Esophagus squamous epithelium (tissue), 4 donors: ENCODE measurements at regions not wholly inside any gene's neighbourhood (a gene's known extent, or its start where the extent isn't known, plus 50 kb on each side); places are given as distances from the start of the nearest gene placed in this dataset.

Source experiments
- POLR2A ChIP-seq, 4 donors: fragments of 450-650 bp; IDR thresholded peaks; one replicate each; pipeline ENCODE4 v1.6.1; 2017; ENCODE audit warnings: antibody characterized with exemption in 4 of 4, mild to moderate bottlenecking in 4 of 4, moderate library complexity in 3 of 4
- TF ChIP-seq, protein P1 (sequence below), 6 experiments: fragments of 450-650 bp in 4 of 6; fragments of 200-600 bp in 2 of 6; sonication (generic) in 2 of 6; IDR thresholded peaks; one replicate each; pipeline ENCODE4 v1.5.1; 2016 to 2019; ENCODE audit warnings: antibody characterized with exemption in 6 of 6, mild to moderate bottlenecking in 4 of 6, moderate library complexity in 4 of 6

DNA sequence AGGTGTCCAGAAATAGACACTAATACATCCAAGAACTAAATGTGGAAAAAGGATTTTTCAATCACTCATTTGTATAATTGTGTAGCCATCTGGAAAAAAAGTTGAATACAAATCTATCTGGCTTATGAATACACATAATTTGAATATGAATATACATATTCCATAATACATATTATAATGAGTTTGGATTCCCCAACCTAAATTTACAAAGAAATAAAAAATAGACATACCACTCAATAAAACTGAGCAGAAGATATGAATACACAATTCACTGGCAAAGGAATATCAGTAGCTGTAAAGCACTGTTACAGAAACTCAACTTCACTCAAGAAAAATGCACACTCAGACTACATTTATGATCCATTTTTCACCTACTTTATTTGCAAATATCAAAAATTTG is 121.9 kb upstream of the EDIL3 start:
- TF ChIP-seq, protein P1, sequence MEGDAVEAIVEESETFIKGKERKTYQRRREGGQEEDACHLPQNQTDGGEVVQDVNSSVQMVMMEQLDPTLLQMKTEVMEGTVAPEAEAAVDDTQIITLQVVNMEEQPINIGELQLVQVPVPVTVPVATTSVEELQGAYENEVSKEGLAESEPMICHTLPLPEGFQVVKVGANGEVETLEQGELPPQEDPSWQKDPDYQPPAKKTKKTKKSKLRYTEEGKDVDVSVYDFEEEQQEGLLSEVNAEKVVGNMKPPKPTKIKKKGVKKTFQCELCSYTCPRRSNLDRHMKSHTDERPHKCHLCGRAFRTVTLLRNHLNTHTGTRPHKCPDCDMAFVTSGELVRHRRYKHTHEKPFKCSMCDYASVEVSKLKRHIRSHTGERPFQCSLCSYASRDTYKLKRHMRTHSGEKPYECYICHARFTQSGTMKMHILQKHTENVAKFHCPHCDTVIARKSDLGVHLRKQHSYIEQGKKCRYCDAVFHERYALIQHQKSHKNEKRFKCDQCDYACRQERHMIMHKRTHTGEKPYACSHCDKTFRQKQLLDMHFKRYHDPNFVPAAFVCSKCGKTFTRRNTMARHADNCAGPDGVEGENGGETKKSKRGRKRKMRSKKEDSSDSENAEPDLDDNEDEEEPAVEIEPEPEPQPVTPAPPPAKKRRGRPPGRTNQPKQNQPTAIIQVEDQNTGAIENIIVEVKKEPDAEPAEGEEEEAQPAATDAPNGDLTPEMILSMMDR (IDR thresholded peaks at IDR 0.05) = no peak
- no peak for TF ChIP-seq POLR2A (IDR thresholded peaks at IDR 0.05)
